ENCODE measurements at regions not wholly inside any gene's neighbourhood (a gene's known extent, or its start where the extent isn't known, plus 50 kb on each side); places are given as distances from the start of the nearest gene placed in this dataset.

GRCh38 chr2:118732432-118732831 is 115.0 kb downstream of the EN1 start:
- no peak for TF ChIP-seq POLR2A (IDR thresholded peaks at IDR 0.05)
- TF ChIP-seq, protein P1, sequence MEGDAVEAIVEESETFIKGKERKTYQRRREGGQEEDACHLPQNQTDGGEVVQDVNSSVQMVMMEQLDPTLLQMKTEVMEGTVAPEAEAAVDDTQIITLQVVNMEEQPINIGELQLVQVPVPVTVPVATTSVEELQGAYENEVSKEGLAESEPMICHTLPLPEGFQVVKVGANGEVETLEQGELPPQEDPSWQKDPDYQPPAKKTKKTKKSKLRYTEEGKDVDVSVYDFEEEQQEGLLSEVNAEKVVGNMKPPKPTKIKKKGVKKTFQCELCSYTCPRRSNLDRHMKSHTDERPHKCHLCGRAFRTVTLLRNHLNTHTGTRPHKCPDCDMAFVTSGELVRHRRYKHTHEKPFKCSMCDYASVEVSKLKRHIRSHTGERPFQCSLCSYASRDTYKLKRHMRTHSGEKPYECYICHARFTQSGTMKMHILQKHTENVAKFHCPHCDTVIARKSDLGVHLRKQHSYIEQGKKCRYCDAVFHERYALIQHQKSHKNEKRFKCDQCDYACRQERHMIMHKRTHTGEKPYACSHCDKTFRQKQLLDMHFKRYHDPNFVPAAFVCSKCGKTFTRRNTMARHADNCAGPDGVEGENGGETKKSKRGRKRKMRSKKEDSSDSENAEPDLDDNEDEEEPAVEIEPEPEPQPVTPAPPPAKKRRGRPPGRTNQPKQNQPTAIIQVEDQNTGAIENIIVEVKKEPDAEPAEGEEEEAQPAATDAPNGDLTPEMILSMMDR (IDR thresholded peaks at IDR 0.05) = no peak

Measured in adrenal gland (tissue), 5 donors.